ENCODE measurements at regions not wholly inside any gene's neighbourhood (a gene's known extent, or its start where the extent isn't known, plus 50 kb on each side); places are given as distances from the start of the nearest gene placed in this dataset.

DNA sequence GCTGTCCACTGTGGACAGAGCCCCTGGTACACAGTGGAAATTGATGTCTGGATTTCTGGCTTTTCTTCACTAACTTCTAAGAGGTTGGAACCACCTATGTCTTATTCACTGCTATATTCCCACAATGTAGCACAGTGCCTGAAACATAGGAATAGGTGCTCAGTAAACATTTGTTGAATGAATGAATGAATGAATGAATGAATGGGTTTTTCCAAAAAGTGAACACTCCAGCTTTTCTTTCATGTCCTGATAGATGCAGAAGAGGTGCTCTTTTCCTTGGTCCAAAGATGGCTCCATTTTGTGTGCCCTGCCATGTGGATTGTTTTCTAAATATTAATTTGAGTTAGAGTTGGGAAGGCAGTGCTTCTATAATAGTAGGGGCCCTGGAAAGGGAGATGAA, 124.1 kb downstream of the SP3 start:
- H3K9me3 Mint-ChIP-seq = no peaks in the 10 kb centered on the region
- no peaks in the 10 kb centered on the region for H3K36me3 Mint-ChIP-seq
- H3K27me3 Mint-ChIP-seq = peaks cover 3% of the 10 kb centered on the region
- TF ChIP-seq, protein P1, sequence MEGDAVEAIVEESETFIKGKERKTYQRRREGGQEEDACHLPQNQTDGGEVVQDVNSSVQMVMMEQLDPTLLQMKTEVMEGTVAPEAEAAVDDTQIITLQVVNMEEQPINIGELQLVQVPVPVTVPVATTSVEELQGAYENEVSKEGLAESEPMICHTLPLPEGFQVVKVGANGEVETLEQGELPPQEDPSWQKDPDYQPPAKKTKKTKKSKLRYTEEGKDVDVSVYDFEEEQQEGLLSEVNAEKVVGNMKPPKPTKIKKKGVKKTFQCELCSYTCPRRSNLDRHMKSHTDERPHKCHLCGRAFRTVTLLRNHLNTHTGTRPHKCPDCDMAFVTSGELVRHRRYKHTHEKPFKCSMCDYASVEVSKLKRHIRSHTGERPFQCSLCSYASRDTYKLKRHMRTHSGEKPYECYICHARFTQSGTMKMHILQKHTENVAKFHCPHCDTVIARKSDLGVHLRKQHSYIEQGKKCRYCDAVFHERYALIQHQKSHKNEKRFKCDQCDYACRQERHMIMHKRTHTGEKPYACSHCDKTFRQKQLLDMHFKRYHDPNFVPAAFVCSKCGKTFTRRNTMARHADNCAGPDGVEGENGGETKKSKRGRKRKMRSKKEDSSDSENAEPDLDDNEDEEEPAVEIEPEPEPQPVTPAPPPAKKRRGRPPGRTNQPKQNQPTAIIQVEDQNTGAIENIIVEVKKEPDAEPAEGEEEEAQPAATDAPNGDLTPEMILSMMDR (conservative IDR thresholded peaks at IDR 0.05) = no peak
- H3K4me3 Mint-ChIP-seq = no peak overlapping the region
- H3K27ac Mint-ChIP-seq = no peak overlapping the region
- H3K4me1 Mint-ChIP-seq (ENCODE audit: unreplicated experiment) = peaks cover 7% of the 10 kb centered on the region
- DNase-seq (ENCODE audit: extremely low spot score, unreplicated experiment) = no peak

DNA sequence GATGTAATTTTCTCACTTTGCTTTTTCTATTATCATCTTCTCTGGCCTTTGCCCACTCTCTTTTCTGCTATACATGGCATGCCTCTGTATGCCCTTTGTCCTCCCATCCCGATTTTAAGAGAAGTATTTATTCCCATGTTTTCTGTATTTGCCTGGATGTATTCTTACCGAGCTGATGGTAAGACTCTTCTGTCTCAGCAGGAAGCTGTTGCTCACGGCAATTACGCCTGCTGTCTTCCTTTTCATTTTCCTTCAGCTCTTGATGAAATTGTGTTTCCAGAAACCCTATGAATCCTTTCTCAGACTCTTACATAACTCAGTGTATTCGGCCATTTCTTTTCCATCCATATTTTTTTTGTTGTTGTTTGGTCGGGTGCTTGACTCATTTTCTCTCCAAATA, 121.6 kb downstream of the SP3 start:
- Mint-ChIP-seq H3K27ac (no peak overlapping the region), H3K27me3 (peaks cover 3% of the 10 kb centered on the region), H3K4me3 (no peak overlapping the region), H3K9me3 (no peaks in the 10 kb centered on the region), H3K36me3 (no peaks in the 10 kb centered on the region), H3K4me1 (ENCODE audit: unreplicated experiment) (peaks cover 7% of the 10 kb centered on the region)
- no peak for DNase-seq (ENCODE audit: extremely low spot score, unreplicated experiment)
- TF ChIP-seq, protein P1 (conservative IDR thresholded peaks at IDR 0.05) = no peak

DNA sequence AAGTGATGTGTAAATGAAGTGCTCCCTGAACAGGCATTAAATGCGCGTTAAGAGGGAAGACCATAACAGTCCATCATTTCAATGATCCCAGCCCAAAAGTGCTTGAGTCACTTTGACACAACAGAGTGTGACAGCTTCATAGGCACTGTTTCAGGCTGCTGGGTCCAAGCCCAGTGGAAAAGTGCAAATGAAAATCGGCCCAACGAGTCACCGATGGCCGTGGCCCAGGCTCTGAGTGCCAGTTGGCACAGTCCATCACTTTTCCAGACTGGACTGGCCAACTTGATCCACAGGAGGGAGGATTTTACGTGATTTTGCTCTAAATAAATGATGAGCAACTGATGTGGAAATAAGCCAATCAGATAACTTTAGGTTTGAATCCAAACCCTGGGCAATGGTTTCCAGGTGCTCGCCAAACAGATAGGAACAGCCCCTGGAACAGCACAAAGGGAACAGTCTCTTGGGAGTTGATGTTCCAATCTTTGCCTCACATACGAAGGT, 114.0 kb downstream of the SP3 start:
- H3K9me3 Mint-ChIP-seq = no peaks in the 10 kb centered on the region
- TF ChIP-seq, protein P1 (conservative IDR thresholded peaks at IDR 0.05) = no peak
- H3K4me3 Mint-ChIP-seq = no peak overlapping the region
- H3K27me3 Mint-ChIP-seq = no peaks in the 10 kb centered on the region
- H3K27ac Mint-ChIP-seq = no peak overlapping the region
- DNase-seq (ENCODE audit: extremely low spot score, unreplicated experiment) = no peak
- no peaks in the 10 kb centered on the region for H3K4me1 Mint-ChIP-seq (ENCODE audit: unreplicated experiment)
- no peaks in the 10 kb centered on the region for H3K36me3 Mint-ChIP-seq

DNA sequence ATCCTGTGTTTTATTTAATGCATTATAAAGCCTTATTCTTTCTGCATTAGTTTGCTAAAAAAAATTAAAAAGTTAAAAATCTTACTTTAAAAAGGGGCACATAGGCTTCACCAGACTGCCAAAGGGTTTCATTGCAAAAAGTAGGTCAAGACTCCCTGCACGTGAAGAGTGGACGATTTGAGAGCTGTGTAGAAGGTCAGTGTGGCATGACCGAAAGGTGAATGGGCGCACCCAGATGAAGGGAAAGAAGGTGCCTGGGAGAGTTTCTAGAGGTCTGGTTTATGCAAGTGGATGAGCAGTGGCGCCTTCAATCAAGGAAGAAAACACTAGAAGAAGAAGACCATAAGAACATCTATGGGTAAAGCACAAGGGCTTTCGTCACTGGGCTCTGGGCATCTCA, 111.0 kb downstream of the SP3 start:
- no peaks in the 10 kb centered on the region for H3K9me3 Mint-ChIP-seq
- H3K4me3 Mint-ChIP-seq = no peak overlapping the region

DNA sequence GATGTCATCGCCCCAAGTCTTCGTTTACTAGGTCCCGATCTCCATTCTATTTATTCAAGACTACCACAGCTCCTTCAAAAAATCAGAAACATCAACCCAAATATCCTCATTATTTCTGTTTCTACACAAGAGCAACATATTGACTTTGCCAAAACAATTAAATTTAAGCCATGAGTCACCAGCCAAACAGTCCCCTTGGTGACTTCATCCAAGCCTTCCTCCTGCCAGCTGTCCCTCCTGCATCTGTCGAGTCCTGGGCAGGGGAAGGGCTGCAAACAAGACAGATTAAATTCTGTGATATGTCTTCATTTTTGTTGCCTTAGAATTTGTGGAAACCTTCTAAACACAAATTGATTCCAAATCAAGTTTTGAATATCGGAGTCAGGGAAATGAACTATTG, 110.3 kb downstream of the SP3 start:
- no peaks in the 10 kb centered on the region for H3K36me3 Mint-ChIP-seq
- H3K4me3 Mint-ChIP-seq = no peak overlapping the region
- H3K27me3 Mint-ChIP-seq = peaks cover 2% of the 10 kb centered on the region
- H3K27ac Mint-ChIP-seq = no peak overlapping the region
- H3K9me3 Mint-ChIP-seq = no peaks in the 10 kb centered on the region
- DNase-seq (ENCODE audit: extremely low spot score, unreplicated experiment) = no peak
- TF ChIP-seq, protein P1 (conservative IDR thresholded peaks at IDR 0.05) = no peak
- no peaks in the 10 kb centered on the region for H3K4me1 Mint-ChIP-seq (ENCODE audit: unreplicated experiment)

More for the DNA sequence above, 111.0 kb downstream of the SP3 start:
- TF ChIP-seq, protein P1 (conservative IDR thresholded peaks at IDR 0.05) = no peak
- Mint-ChIP-seq H3K4me1 (ENCODE audit: unreplicated experiment) (no peaks in the 10 kb centered on the region), H3K27me3 (no peaks in the 10 kb centered on the region), H3K36me3 (no peaks in the 10 kb centered on the region), H3K27ac (no peak overlapping the region)
- no peak for DNase-seq (ENCODE audit: extremely low spot score, unreplicated experiment)

DNA sequence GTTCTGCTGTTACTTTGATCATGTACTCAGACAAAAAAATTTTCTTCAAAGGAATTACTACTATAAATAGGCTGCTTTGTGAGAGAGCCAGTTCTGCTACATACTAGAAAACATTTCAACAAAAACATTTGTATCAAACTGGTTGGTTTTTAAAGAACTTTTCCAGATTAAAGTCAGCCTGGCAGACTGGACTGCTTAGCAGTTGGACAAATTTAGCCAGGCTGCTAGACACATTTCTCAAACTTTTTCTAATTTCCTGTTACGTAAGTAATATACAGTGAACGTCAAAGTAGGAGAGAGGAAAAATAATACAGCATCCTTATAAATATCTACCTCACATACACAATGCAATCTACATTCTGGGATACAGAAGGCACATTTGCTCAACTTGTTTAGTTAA, 109.5 kb downstream of the SP3 start:
- H3K27me3 Mint-ChIP-seq = peaks cover 6% of the 10 kb centered on the region
- no peaks in the 10 kb centered on the region for H3K9me3 Mint-ChIP-seq
- no peaks in the 10 kb centered on the region for H3K4me1 Mint-ChIP-seq (ENCODE audit: unreplicated experiment)
- no peak overlapping the region for H3K27ac Mint-ChIP-seq
- no peak overlapping the region for H3K4me3 Mint-ChIP-seq
- no peak for DNase-seq (ENCODE audit: extremely low spot score, unreplicated experiment)
- TF ChIP-seq, protein P1 (conservative IDR thresholded peaks at IDR 0.05) = no peak
- H3K36me3 Mint-ChIP-seq = no peaks in the 10 kb centered on the region

Measured in type B pancreatic cell (in vitro differentiated cells).